ENCODE measurements at regions not wholly inside any gene's neighbourhood (a gene's known extent, or its start where the extent isn't known, plus 50 kb on each side); places are given as distances from the start of the nearest gene placed in this dataset.
A peak's percentile ranks its signal among the peaks of the same experiment; 100 is the strongest.

DNA sequence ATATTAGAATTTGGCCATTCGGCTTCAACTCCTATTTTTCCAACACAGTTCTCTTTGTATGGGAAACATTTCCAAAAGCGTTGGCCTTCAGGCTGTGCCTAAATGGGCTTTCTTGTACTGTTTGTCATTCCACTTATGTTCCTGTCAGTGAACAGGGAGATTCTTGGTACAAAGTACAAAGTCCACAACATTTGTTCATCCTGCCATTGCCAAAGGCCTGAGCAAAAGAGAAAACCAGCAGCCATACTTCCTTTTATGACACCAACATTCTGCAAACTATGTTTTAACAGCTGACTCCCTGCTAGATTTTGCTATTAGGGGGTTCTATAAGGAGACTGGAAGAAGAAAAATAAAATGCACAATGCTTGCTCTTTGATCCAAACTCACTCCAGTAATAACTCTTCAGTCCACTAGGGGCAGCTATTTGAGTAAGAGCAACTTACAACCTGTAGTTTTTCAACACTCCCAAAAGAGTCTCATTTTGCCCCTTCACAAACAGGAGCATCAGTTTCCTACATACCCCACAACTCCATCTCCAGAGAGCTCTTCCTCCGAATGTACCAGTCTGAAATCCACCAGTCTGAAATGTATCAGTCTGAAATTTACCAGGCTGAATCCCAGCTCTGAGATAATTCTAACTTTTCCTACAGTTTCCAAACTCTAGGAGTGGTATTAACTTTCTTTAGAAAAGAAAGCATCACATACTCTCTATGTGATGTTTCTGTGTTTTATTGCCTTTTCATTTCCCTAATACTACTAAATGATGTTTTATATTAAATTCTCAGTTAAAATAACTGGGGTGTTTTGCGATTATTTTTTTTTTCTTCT, 693.8 kb downstream of the DNAH5 start:
- no peaks in the 10 kb centered on the region for H3K9me3 ChIP-seq (ENCODE audit: low read depth)
- H3K36me3 ChIP-seq: no peaks in the 10 kb centered on the region
- H3K4me3 Mint-ChIP-seq: no peak overlapping the region
- H3K9ac ChIP-seq: no peak overlapping the region
- no peaks in the 10 kb centered on the region for H3K9me3 Mint-ChIP-seq
- H3K79me2 ChIP-seq (ENCODE audit: low read depth): no peaks in the 10 kb centered on the region
- peaks cover 11% of the 10 kb centered on the region for H3K4me1 Mint-ChIP-seq
- no peaks in the 10 kb centered on the region for H3F3A ChIP-seq (ENCODE audit: low read depth)
- H2AFZ ChIP-seq (replicated peaks): peak overlapping the region; percentile 77
- H3K36me3 Mint-ChIP-seq: no peaks in the 10 kb centered on the region
- no peak overlapping the region for H3K4me3 ChIP-seq
- no peak overlapping the region for H3K4me2 ChIP-seq
- TF ChIP-seq EZH2 (IDR thresholded peaks at IDR 0.05) (no peak), CTCF (IDR thresholded peaks at IDR 0.05) (peak; percentile 72)
- no peak overlapping the region for H3K27ac Mint-ChIP-seq
- H3K27me3 Mint-ChIP-seq (ENCODE audit: insufficient read depth, low read depth): peaks cover 5% of the 10 kb centered on the region
- peaks cover 6% of the 10 kb centered on the region for H3K4me1 ChIP-seq
- no peaks in the 10 kb centered on the region for H4K20me1 ChIP-seq (ENCODE audit: low read depth)
- DNase-seq (ENCODE audit: low spot score): peak; percentile 50
- no peak overlapping the region for H3K27ac ChIP-seq
- H3K27me3 ChIP-seq: no peaks in the 10 kb centered on the region

GRCh38 chr5:13249854-13250253, 694.6 kb downstream of the DNAH5 start:
- peaks cover 15% of the 10 kb centered on the region for H3K4me1 Mint-ChIP-seq
- Histone ChIP-seq H3K4me2 (no peak overlapping the region), H3K27me3 (no peaks in the 10 kb centered on the region), H3K79me2 (ENCODE audit: low read depth) (no peaks in the 10 kb centered on the region), H3F3A (ENCODE audit: low read depth) (no peaks in the 10 kb centered on the region), H3K27ac (no peak overlapping the region), H3K36me3 (no peaks in the 10 kb centered on the region), H3K9ac (no peak overlapping the region), H4K20me1 (ENCODE audit: low read depth) (no peaks in the 10 kb centered on the region), H3K4me3 (no peak overlapping the region), H2AFZ (replicated peaks) (no peak overlapping the region), H3K4me1 (peaks cover 7% of the 10 kb centered on the region), H3K9me3 (ENCODE audit: low read depth) (no peaks in the 10 kb centered on the region)
- peaks cover 7% of the 10 kb centered on the region for H3K27me3 Mint-ChIP-seq (ENCODE audit: insufficient read depth, low read depth)
- H3K27ac Mint-ChIP-seq: no peak overlapping the region
- TF ChIP-seq EZH2 (IDR thresholded peaks at IDR 0.05) (no peak), CTCF (IDR thresholded peaks at IDR 0.05) (no peak), EZH2phosphoT487 (IDR thresholded peaks at IDR 0.05) (no peak)
- no peak overlapping the region for H3K4me3 Mint-ChIP-seq
- no peaks in the 10 kb centered on the region for H3K36me3 Mint-ChIP-seq
- H3K9me3 Mint-ChIP-seq: peaks cover 2% of the 10 kb centered on the region
- DNase-seq (ENCODE audit: low spot score): no peak

DNA sequence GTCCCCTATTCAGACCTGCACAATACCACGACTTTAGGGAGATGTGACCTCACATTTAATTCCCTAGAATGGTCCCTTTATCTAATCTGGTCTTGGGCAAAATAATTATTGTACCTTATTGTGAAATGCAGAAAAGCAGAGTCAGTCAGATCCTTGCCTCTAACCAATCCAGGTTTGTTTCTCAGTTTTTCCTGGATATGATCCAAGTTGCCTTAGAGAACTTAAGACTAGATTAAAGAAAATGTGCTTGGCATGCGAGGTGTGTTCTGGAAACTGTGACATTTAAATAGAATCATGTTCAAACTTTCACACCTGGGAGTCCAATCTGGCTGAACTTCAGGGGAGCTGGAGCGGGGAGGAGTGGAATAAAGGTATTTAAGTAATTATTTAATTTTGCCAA, 696.2 kb downstream of the DNAH5 start:
- Mint-ChIP-seq H3K36me3 (no peaks in the 10 kb centered on the region), H3K9me3 (peaks cover 2% of the 10 kb centered on the region), H3K4me3 (no peak overlapping the region), H3K27me3 (ENCODE audit: insufficient read depth, low read depth) (peaks cover 5% of the 10 kb centered on the region), H3K27ac (no peak overlapping the region), H3K4me1 (peaks cover 15% of the 10 kb centered on the region)
- H3K36me3 ChIP-seq: no peaks in the 10 kb centered on the region
- no peaks in the 10 kb centered on the region for H3F3A ChIP-seq (ENCODE audit: low read depth)
- no peak overlapping the region for H3K9ac ChIP-seq
- DNase-seq (ENCODE audit: low spot score): no peak
- no peaks in the 10 kb centered on the region for H3K27me3 ChIP-seq
- H2AFZ ChIP-seq (replicated peaks): no peak overlapping the region
- no peak overlapping the region for H3K4me2 ChIP-seq
- TF ChIP-seq CTCF (IDR thresholded peaks at IDR 0.05): no peak
- TF ChIP-seq EZH2 (IDR thresholded peaks at IDR 0.05): no peak
- no peak for TF ChIP-seq EZH2phosphoT487 (IDR thresholded peaks at IDR 0.05)
- H4K20me1 ChIP-seq (ENCODE audit: low read depth): no peaks in the 10 kb centered on the region
- H3K79me2 ChIP-seq (ENCODE audit: low read depth): no peaks in the 10 kb centered on the region
- H3K27ac ChIP-seq: no peak overlapping the region
- no peaks in the 10 kb centered on the region for H3K9me3 ChIP-seq (ENCODE audit: low read depth)
- no peak overlapping the region for H3K4me3 ChIP-seq
- peaks cover 7% of the 10 kb centered on the region for H3K4me1 ChIP-seq
